ENCODE measurements at regions not wholly inside any gene's neighbourhood (a gene's known extent, or its start where the extent isn't known, plus 50 kb on each side); places are given as distances from the start of the nearest gene placed in this dataset.

DNA sequence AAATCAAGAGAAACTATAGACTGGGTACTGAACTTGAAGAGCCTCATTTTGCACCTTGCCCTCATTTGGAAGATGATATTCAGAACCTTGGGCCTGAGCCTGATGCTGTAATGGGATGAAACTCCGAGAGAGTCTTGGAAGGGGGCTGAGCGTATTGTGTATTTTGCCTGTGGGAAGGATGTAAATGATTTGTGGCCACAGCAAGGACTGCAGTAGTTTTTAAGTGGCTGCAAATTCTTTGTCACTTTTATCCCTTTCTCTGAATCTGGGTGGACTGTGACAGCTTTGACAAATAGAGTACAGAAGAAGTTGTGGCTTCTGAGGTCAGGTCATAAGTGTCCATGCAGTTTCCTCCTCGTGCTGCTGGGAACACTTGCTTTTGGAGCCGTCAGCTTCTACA, 221.2 kb downstream of the ADRA2A start:
- Histone ChIP-seq H3K4me1 (replicated peaks in 1 of 2) (peaks cover 0 to 7% of the 10 kb centered on the region in 2 donors), H3K4me3 (no peak overlapping the region), H3K9me3 (replicated peaks in 1 of 3) (no peaks in the 10 kb centered on the region), H3K27me3 (no peaks in the 10 kb centered on the region), H3K27ac (no peak overlapping the region), H3K36me3 (replicated peaks in 1 of 2) (no peaks in the 10 kb centered on the region)
- intact Hi-C loops (cut with DNase I) = no loop called here
- no peak for DNase-seq
- WGBS, 4 donors = 39 to 61% (median 53%) methylated on average over 4 of the region's 4 CpGs
- TF ChIP-seq POLR2A (IDR thresholded peaks at IDR 0.05) = no peak
- TF ChIP-seq, protein P1, sequence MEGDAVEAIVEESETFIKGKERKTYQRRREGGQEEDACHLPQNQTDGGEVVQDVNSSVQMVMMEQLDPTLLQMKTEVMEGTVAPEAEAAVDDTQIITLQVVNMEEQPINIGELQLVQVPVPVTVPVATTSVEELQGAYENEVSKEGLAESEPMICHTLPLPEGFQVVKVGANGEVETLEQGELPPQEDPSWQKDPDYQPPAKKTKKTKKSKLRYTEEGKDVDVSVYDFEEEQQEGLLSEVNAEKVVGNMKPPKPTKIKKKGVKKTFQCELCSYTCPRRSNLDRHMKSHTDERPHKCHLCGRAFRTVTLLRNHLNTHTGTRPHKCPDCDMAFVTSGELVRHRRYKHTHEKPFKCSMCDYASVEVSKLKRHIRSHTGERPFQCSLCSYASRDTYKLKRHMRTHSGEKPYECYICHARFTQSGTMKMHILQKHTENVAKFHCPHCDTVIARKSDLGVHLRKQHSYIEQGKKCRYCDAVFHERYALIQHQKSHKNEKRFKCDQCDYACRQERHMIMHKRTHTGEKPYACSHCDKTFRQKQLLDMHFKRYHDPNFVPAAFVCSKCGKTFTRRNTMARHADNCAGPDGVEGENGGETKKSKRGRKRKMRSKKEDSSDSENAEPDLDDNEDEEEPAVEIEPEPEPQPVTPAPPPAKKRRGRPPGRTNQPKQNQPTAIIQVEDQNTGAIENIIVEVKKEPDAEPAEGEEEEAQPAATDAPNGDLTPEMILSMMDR (IDR thresholded peaks at IDR 0.05) = no peak

DNA sequence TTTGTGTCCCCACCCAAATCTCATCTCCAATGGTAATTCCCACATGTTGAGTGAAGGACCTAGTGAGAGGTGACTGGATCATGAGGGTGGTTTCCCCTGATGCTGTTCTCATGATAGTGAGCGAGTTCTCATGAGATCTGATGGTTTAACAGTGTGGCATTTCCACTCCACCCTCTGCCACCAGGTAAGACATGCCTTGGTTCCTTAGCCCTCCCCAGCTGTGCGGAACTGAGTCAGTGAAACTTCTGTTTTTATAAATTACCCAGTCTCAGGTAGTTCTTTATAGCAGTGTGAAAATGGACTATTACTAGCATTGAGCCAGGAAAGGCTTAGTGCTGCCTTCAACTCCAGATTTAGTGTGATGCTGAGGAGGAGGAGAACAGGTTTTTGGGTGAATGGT, 222.2 kb downstream of the ADRA2A start:
- intact Hi-C loops (cut with DNase I) = no loop called here
- Histone ChIP-seq H3K27me3 (no peaks in the 10 kb centered on the region), H3K27ac (no peak overlapping the region), H3K4me1 (replicated peaks in 1 of 2) (peaks cover 0 to 7% of the 10 kb centered on the region in 2 donors), H3K4me3 (no peak overlapping the region), H3K36me3 (replicated peaks in 1 of 2) (no peaks in the 10 kb centered on the region), H3K9me3 (replicated peaks in 1 of 3) (no peaks in the 10 kb centered on the region)
- no peak for TF ChIP-seq POLR2A (IDR thresholded peaks at IDR 0.05)
- TF ChIP-seq, protein P1 (IDR thresholded peaks at IDR 0.05) = no peak
- no peak for DNase-seq
- 90 to 100% (median 93%) methylated on average over 2 of the region's 2 CpGs for WGBS, 4 donors

DNA sequence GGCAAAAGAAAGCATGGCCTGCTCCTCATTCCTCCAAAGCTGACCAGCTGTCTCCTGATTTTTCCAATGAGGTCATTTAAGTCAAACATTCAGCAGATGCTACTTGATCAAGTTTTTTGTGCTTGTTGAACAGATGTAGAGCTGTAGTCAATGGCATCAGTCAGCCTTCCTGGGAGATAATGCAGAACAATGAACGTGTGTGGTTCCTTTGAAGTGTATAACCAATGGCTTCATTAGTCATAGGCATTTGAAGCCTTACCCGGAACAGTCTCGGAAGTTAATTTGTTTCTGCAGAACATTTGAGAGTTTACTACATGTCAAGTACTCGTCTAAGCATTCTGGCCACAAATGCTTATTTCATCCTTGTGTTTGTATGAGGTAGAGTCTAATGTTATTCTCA, 227.1 kb downstream of the ADRA2A start:
- WGBS, 4 donors = 62 to 72% (median 67%) methylated on average over 4 of the region's 4 CpGs
- no peak overlapping the region for H3K4me3 ChIP-seq
- no peaks in the 10 kb centered on the region for H3K27me3 ChIP-seq
- H3K9me3 ChIP-seq (replicated peaks in 1 of 3) = no peaks in the 10 kb centered on the region
- DNase-seq = no peak
- no peak overlapping the region for H3K27ac ChIP-seq
- TF ChIP-seq, protein P1 (IDR thresholded peaks at IDR 0.05) = no peak
- no peak for TF ChIP-seq POLR2A (IDR thresholded peaks at IDR 0.05)
- intact Hi-C loops (cut with DNase I) = no loop called here
- no peaks in the 10 kb centered on the region for H3K4me1 ChIP-seq (replicated peaks in 1 of 2)
- H3K36me3 ChIP-seq (replicated peaks in 1 of 2) = no peaks in the 10 kb centered on the region

DNA sequence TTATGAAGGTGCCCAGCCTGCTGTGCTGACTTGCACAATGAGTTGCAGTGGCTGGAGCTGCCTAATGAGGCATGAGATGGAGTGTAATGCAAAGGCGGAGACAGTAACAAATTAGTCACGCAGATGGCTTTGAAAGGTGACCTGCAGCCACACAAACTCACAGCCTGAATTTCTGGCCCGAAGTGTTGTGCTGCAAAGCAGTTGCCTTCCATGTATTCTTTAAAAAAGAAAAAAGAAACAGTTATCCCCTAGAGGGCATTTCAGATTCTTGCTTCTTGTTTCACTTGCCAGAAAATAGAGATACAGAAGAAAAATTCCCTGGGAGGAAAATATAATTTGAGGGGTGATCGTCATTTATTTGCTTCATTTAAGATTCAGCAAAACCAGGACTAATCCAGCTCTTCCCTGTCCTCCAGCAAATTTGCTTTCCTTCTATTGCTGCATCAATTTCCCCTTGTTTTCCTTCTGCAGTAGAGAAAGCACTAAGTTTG, 239.9 kb downstream of the ADRA2A start:
- Histone ChIP-seq H3K9me3 (replicated peaks in 1 of 3) (no peaks in the 10 kb centered on the region), H3K4me3 (peak overlapping the region in 1 of 4 donors; percentile 11), H3K4me1 (replicated peaks in 1 of 2) (no peaks in the 10 kb centered on the region), H3K27me3 (no peaks in the 10 kb centered on the region), H3K27ac (no peak overlapping the region), H3K36me3 (replicated peaks in 1 of 2) (no peaks in the 10 kb centered on the region)
- no peak for DNase-seq
- 19 to 43% (median 30%) methylated on average over 4 of the region's 4 CpGs for WGBS, 4 donors
- intact Hi-C loops (cut with DNase I) = no loop called here
- TF ChIP-seq, protein P1 (IDR thresholded peaks at IDR 0.05) = peak in 3 of 6 experiments; percentile 4 to 11 (median 6)
- no peak for TF ChIP-seq POLR2A (IDR thresholded peaks at IDR 0.05)
